HepG2 (cell line): ENCODE measurements at regions not wholly inside any gene's neighbourhood (a gene's known extent, or its start where the extent isn't known, plus 50 kb on each side); places are given as distances from the start of the nearest gene placed in this dataset.

Experiments used
- ATAC-seq: fragments of 200-7000 bp; cut with Tn5 transposase; 3 replicates; pipeline ENCODE4 v1.9.1; 2020; ENCODE audit warnings: mild to moderate bottlenecking, moderate library complexity
- BruUV-seq: library from RNA; stranded (reverse); fragments of 400-500 nt; replicated peaks from 2 replicates; lab custom pipeline; 2021; lab: Mats Ljungman, UMichigan
- CTCF ChIA-PET: fragments of 300-600 bp; formaldehyde crosslinking; extraction: SDS; loops from one replicate; lab custom pipeline; 2021; ENCODE audit warnings: low total read pairs, inconsistent platforms, low intra/inter-chr PET ratio; lab: Yijun Ruan, JAX
- POLR2A ChIA-PET: fragments of 350-600 bp; sonication (Branson Sonifier 250); formaldehyde crosslinking; loops from one replicate; lab custom pipeline; 2020; ENCODE audit warnings: antibody characterized with exemption, inconsistent platforms; lab: Yijun Ruan, JAX
- DNase-seq: peaks from one replicate; pipeline ENCODE4 v3.0.0-alpha.2; 2015; ENCODE audit warnings: low spot score
- FAIRE-seq: peaks from 3 replicates; lab custom pipeline; 2011; peaks lifted over from hg19 to GRCh38; lab: Jason Lieb, UNC
- H2AFZ ChIP-seq: one replicate; pipeline ENCODE4 v1.6.1; 2011; ENCODE audit warnings: low read length, inconsistent platforms
- H3K27ac ChIP-seq: fragments of 300-600 bp; 3 replicates; pipeline ENCODE4 v1.8.0; 2011; ENCODE audit warnings: mixed run types, mild to moderate bottlenecking, mixed read lengths, low read length, inconsistent platforms; ENCODE audit not compliant: insufficient read depth; ENCODE audit errors: extremely low read length
- H3K27me3 ChIP-seq, 2 experiments: fragments of 200-600 bp in 1 of 2; 2 replicates in 1 of 2; 3 replicates in 1 of 2; pipeline versions ENCODE4 v1.6.0 to v1.8.0; 2011; ENCODE audit warnings: low read length in 2 of 2, mild to moderate bottlenecking in 2 of 2, moderate library complexity in 2 of 2, inconsistent platforms in 1 of 2; ENCODE audit not compliant: insufficient read depth in 2 of 2, control insufficient read depth in 1 of 2
- H3K36me3 ChIP-seq, 2 experiments: fragments of 200-600 bp in 1 of 2; replicated peaks in 1 of 2; 2 replicates in 1 of 2; 3 replicates in 1 of 2; pipeline versions ENCODE4 v1.5.1 to v1.8.0; 2011; ENCODE audit warnings: low read length in 2 of 2, inconsistent platforms in 1 of 2; ENCODE audit not compliant: insufficient read depth in 2 of 2, control insufficient read depth in 1 of 2
- H3K4me1 ChIP-seq: 2 replicates; pipeline ENCODE4 v1.5.1; 2012; ENCODE audit warnings: low read length, inconsistent platforms; ENCODE audit not compliant: insufficient read depth
- H3K4me2 ChIP-seq: 2 replicates; pipeline ENCODE4 v1.6.0; 2011; ENCODE audit warnings: low read depth, low read length, inconsistent platforms
- H3K4me3 ChIP-seq, 3 experiments: fragments of 200-600 bp in 1 of 3; sonication (generic), shearing (Covaris generic) in 1 of 3; replicated peaks in 1 of 3; 2 replicates each; pipeline ENCODE4 v1.5.1; 2011 to 2016; ENCODE audit warnings: low read length in 3 of 3, inconsistent platforms in 2 of 3, low read depth in 2 of 3, mild to moderate bottlenecking in 2 of 3, control low read depth in 1 of 3, mixed read lengths in 1 of 3; ENCODE audit not compliant: insufficient read depth in 1 of 3
- H3K79me2 ChIP-seq: one replicate; pipeline ENCODE4 v1.6.1; 2011; ENCODE audit warnings: low read length, inconsistent platforms; ENCODE audit not compliant: insufficient read depth
- H3K9ac ChIP-seq: 2 replicates; pipeline ENCODE4 v1.6.0; 2011; ENCODE audit warnings: mild to moderate bottlenecking, low read depth, low read length, inconsistent platforms; ENCODE audit not compliant: insufficient read depth
- H3K9me3 ChIP-seq: 2 replicates; pipeline ENCODE4 v1.5.1; 2012; ENCODE audit warnings: mild to moderate bottlenecking, low read length
- H4K20me1 ChIP-seq: 2 replicates; pipeline ENCODE4 v1.6.0; 2011; ENCODE audit warnings: inconsistent platforms, mild to moderate bottlenecking, low read length, moderate library complexity; ENCODE audit not compliant: insufficient read depth
- ARHGAP35 ChIP-seq: sonication (generic); formaldehyde crosslinking; IDR thresholded peaks from 2 replicates; pipeline ENCODE4 v1.9.0; 2022; ENCODE audit warnings: mild to moderate bottlenecking, inconsistent platforms, moderate library complexity, missing genetic modification reagents, borderline replicate concordance
- KLF16 ChIP-seq, 2 experiments: sonication (generic) in 1 of 2; formaldehyde crosslinking in 1 of 2; IDR thresholded peaks; 2 replicates each; pipeline versions ENCODE4 v1.6.1 to v1.8.0; 2016 to 2023; ENCODE audit warnings: missing genetic modification reagents in 2 of 2, missing compliant biosample characterization in 1 of 2
- MXD4 ChIP-seq: IDR thresholded peaks from 2 replicates; pipeline ENCODE4 v1.6.1; 2016; ENCODE audit warnings: mild to moderate bottlenecking, missing biosample characterization, missing genetic modification reagents
- PRPF4 ChIP-seq: fragments of 200-400 bp; formaldehyde crosslinking; IDR thresholded peaks from 2 replicates; pipeline ENCODE4 v1.6.1; 2016; ENCODE audit warnings: low read length, low read depth; ENCODE audit not compliant: poor library complexity, severe bottlenecking
- ZBTB7A ChIP-seq: sonication (generic); formaldehyde crosslinking; IDR thresholded peaks from 2 replicates; pipeline ENCODE4 v1.8.0; 2022; ENCODE audit warnings: mild to moderate bottlenecking, missing genetic modification reagents
- ZNF138 ChIP-seq: sonication (generic); formaldehyde crosslinking; IDR thresholded peaks from 2 replicates; pipeline ENCODE4 v1.5.0; 2020; ENCODE audit warnings: mild to moderate bottlenecking, low read depth, missing genetic modification reagents
- ZNF260 ChIP-seq: sonication (generic); formaldehyde crosslinking; IDR thresholded peaks from 2 replicates; pipeline ENCODE4 v1.4.0; 2020; ENCODE audit warnings: missing genetic modification reagents, low read depth, mild to moderate bottlenecking, borderline replicate concordance
- ZNF331 ChIP-seq: sonication (generic); formaldehyde crosslinking; IDR thresholded peaks from 2 replicates; pipeline ENCODE4 v1.4.0; 2020; ENCODE audit warnings: missing genetic modification reagents
- ZNF333 ChIP-seq: sonication (generic); formaldehyde crosslinking; IDR thresholded peaks from 2 replicates; pipeline ENCODE4 v1.4.0; 2020; ENCODE audit warnings: mild to moderate bottlenecking, missing genetic modification reagents, borderline replicate concordance
- ZNF766 ChIP-seq: sonication (generic); formaldehyde crosslinking; IDR thresholded peaks from 2 replicates; pipeline ENCODE4 v1.5.0; 2020; ENCODE audit warnings: missing genetic modification reagents, borderline replicate concordance
- ZNF878 ChIP-seq: sonication (generic); formaldehyde crosslinking; IDR thresholded peaks from 2 replicates; pipeline ENCODE4 v1.8.1; 2023; ENCODE audit warnings: mild to moderate bottlenecking, missing genetic modification reagents, moderate library complexity
- WGBS: methylation state at CpG from one replicate; pipeline ENCODE4 v1.1.6; 2017; ENCODE audit warnings: low lambda C conversion rate; 5-methylcytosine and 5-hydroxymethylcytosine counted together
- in situ Hi-C: cut with HindIII; loops from 2 replicates; pipeline ENCODE4 v1.10.0; 2017; ENCODE audit warnings: low pct_unique_long_range_greater_than_20kb; ENCODE audit not compliant: extremely low pct_ligation_motif_present
- intact Hi-C: fragments of 100-400 bp; cut with micrococcal nuclease; formaldehyde crosslinking; loops from one replicate; pipeline ENCODE4 v1.10.0; 2022; ENCODE audit not compliant: unreplicated experiment
- TF ChIP-seq, protein P1 (sequence below): sonication (generic); formaldehyde crosslinking; IDR thresholded peaks from 2 replicates; pipeline ENCODE4 v1.5.1; 2020; ENCODE audit warnings: missing genetic modification reagents, mild to moderate bottlenecking, borderline replicate concordance
- TF ChIP-seq, protein P2 (sequence below): sonication (generic); formaldehyde crosslinking; IDR thresholded peaks from 2 replicates; pipeline ENCODE4 v1.5.0; 2020; ENCODE audit warnings: missing genetic modification reagents

DNA sequence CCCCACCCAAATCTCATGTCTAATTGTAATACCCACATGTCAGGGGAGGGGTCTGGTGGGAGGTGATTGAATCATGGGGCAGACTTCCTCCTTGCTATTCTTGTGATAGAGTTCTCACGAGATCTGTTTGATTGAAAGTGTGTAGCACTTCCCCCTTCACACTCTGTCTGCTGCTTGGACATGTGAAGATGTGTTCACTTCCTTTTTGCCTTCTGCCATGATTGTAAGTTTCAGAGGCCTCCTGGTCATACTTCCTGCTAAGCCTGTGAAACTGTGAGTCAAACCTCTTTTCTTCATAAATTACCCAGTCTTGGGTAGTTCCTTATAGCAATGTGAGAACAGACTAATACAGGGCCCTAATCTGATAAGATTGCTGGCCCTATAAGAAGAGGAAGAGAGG, 1514.8 kb downstream of the RPA4 start:
- H3K4me2 ChIP-seq, result no peak overlapping the region
- intact Hi-C loops, result no loop called here
- H4K20me1 ChIP-seq, result no peaks in the 10 kb centered on the region
- DNase-seq (no peak), ATAC-seq (no peak), FAIRE-seq (no peak)
- POLR2A ChIA-PET, result no interaction called here
- CTCF ChIA-PET, result no interaction called here
- in situ Hi-C loops, result no loop called here
- WGBS, result 0% methylated on average over 1 of the region's 1 CpG
- no peaks in the 10 kb centered on the region for H3K4me1 ChIP-seq
- no peaks in the 10 kb centered on the region for H3K27me3 ChIP-seq
- no peak overlapping the region for H2AFZ ChIP-seq
- H3K9me3 ChIP-seq, result no peaks in the 10 kb centered on the region
- H3K27ac ChIP-seq, result no peak overlapping the region
- H3K79me2 ChIP-seq, result no peaks in the 10 kb centered on the region
- BruUV-seq, result no TSS peak
- H3K36me3 ChIP-seq, result no peaks in the 10 kb centered on the region
- H3K9ac ChIP-seq, result no peak overlapping the region
- H3K4me3 ChIP-seq, result no peak overlapping the region
- TF ChIP-seq ARHGAP35 (CRISPR knock-in tag) (no peak), MXD4 (CRISPR knock-in tag) (no peak), ZNF766 (no peak), PRPF4 (no peak), ZNF878 (no peak), KLF16 (CRISPR knock-in tag; IDR thresholded peaks at IDR 0.05) (no peak), ZNF138 (CRISPR knock-in tag) (no peak), ZBTB7A (CRISPR knock-in tag) (no peak), ZNF331 (CRISPR knock-in tag) (no peak), ZNF333 (CRISPR knock-in tag) (no peak), ZNF260 (CRISPR knock-in tag) (no peak)
- TF ChIP-seq, protein P1, sequence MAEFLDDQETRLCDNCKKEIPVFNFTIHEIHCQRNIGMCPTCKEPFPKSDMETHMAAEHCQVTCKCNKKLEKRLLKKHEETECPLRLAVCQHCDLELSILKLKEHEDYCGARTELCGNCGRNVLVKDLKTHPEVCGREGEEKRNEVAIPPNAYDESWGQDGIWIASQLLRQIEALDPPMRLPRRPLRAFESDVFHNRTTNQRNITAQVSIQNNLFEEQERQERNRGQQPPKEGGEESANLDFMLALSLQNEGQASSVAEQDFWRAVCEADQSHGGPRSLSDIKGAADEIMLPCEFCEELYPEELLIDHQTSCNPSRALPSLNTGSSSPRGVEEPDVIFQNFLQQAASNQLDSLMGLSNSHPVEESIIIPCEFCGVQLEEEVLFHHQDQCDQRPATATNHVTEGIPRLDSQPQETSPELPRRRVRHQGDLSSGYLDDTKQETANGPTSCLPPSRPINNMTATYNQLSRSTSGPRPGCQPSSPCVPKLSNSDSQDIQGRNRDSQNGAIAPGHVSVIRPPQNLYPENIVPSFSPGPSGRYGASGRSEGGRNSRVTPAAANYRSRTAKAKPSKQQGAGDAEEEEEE, result no peak
- TF ChIP-seq, protein P2, sequence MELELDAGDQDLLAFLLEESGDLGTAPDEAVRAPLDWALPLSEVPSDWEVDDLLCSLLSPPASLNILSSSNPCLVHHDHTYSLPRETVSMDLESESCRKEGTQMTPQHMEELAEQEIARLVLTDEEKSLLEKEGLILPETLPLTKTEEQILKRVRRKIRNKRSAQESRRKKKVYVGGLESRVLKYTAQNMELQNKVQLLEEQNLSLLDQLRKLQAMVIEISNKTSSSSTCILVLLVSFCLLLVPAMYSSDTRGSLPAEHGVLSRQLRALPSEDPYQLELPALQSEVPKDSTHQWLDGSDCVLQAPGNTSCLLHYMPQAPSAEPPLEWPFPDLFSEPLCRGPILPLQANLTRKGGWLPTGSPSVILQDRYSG, result no peak
- TF ChIP-seq, all 625 proteins: peak for 0
